GM12891 (cell line): ENCODE measurements at regions not wholly inside any gene's neighbourhood (a gene's known extent, or its start where the extent isn't known, plus 50 kb on each side); places are given as distances from the start of the nearest gene placed in this dataset.

Experiments used
- POLR2A ChIP-seq: IDR thresholded peaks from 2 replicates; pipeline ENCODE4 v1.6.1; 2011; ENCODE audit warnings: low read depth, low read length, control low read depth
- POLR2AphosphoS5 ChIP-seq: IDR thresholded peaks from 2 replicates; pipeline ENCODE4 v1.6.1; 2011; ENCODE audit warnings: low read depth, low read length, control low read depth
- POU2F2 ChIP-seq: IDR thresholded peaks from 2 replicates; pipeline ENCODE4 v1.6.1; 2011; ENCODE audit warnings: low read depth, mild to moderate bottlenecking, control low read depth, low read length, moderate library complexity
- SPI1 ChIP-seq: IDR thresholded peaks from 2 replicates; pipeline ENCODE4 v1.6.1; 2011; ENCODE audit warnings: low read depth, low read length, control low read depth
- TAF1 ChIP-seq: IDR thresholded peaks from 2 replicates; pipeline ENCODE4 v1.6.1; 2011; ENCODE audit warnings: low read depth, low read length, control low read depth

DNA sequence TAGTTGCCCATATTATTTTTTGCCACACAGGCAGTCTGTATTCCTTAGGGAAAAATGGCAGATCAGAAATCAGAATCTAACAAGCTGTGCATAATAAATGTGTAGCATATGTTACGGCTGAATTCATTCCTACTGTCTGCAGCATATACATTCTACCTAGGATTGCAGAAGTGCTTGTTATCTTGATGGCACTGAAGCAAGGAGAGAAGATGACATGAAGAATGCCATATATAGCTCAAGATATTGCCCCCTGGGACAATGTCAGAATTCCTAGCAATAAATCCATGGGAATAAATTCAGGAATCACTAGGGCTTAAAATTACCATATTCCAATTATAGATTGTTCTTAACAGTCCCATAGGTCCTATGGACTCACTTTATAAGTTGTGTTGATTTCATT is 293.0 kb upstream of the CNR1 start:
- TF ChIP-seq POLR2A (no peak), TAF1 (no peak), SPI1 (no peak), POLR2AphosphoS5 (no peak), POU2F2 (no peak)
